ENCODE measurements at regions not wholly inside any gene's neighbourhood (a gene's known extent, or its start where the extent isn't known, plus 50 kb on each side); places are given as distances from the start of the nearest gene placed in this dataset.

DNA sequence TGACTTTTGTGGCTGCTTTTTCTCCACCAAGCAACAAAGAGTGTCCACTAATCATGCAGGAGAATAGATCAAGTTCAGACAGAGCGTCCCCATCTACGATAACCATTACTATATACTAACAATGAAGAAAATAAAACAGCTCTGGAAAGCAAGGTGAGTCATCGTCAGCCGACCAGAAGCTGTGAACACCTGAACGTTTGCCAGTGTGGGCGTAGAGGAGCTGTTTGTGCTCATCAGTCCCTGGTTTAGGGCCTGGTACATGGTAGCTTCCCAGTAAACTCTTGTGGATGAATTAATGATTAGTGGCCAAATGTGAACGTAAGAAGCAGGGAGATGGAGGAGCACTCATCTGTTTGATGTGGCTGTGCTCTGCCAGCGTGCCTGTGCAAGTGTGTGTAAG is 180.7 kb downstream of the EVX1 start:
- Histone ChIP-seq H3K9me3 (ENCODE audit: low read depth) (no peaks in the 10 kb centered on the region), H3K36me3 (no peaks in the 10 kb centered on the region), H3K4me3 (no peak overlapping the region), H3K27me3 (no peaks in the 10 kb centered on the region), H3K4me1 (ENCODE audit: low read depth) (no peaks in the 10 kb centered on the region), H3K27ac (no peak overlapping the region)
- DNase-seq (ENCODE audit: low read depth in 1 of 2, low spot score in 1 of 2) = no peak
- TF ChIP-seq CTCF (IDR thresholded peaks at IDR 0.05; ENCODE audit: low read depth, low read length) = no peak

DNA sequence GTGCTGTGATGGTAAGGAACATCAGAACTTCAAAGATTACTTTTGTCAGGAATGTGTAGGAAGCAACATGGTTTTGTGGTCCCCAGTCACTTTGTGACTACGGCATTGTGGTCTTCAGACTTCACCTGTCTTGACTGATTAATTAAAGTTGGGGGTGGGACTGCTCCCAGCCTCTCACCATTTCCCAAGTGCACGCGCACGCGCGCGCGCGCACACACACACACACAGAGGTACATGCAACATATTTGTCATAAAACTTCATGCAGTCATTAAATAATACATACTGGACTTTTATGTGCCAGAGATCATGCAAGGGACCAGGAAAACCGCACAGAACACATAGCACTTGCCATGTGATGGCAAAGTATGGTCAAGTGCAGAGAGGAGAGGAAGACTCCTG is 181.2 kb downstream of the EVX1 start:
- Histone ChIP-seq H3K27ac (no peak overlapping the region), H3K4me3 (no peak overlapping the region), H3K36me3 (no peaks in the 10 kb centered on the region), H3K27me3 (no peaks in the 10 kb centered on the region), H3K9me3 (ENCODE audit: low read depth) (no peaks in the 10 kb centered on the region), H3K4me1 (ENCODE audit: low read depth) (no peaks in the 10 kb centered on the region)
- DNase-seq (ENCODE audit: low read depth in 1 of 2, low spot score in 1 of 2) = no peak
- TF ChIP-seq CTCF (IDR thresholded peaks at IDR 0.05; ENCODE audit: low read depth, low read length) = no peak

DNA sequence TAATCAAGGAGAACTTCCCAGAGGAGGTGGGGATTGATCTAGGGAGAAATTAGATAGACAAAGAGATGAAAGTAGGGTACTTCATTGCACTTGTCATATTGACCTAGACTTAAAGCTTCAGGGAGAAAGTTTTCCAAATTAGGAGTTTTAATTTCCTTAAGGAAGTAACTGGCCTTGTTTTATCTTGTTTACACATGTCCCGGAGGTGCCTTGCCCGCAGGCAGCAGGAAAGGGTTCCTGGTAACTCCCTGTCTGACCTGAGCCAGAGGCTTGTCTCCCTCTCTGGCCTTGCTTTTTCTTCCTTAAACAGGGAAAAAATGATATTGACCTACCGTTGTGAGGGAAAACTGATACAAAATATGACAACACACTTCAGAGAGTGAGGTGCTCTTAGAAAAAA is 181.6 kb downstream of the EVX1 start:
- no peaks in the 10 kb centered on the region for H3K27me3 ChIP-seq
- no peaks in the 10 kb centered on the region for H3K36me3 ChIP-seq
- H3K27ac ChIP-seq = no peak overlapping the region
- TF ChIP-seq CTCF (IDR thresholded peaks at IDR 0.05; ENCODE audit: low read depth, low read length) = no peak
- H3K4me1 ChIP-seq (ENCODE audit: low read depth) = no peaks in the 10 kb centered on the region
- no peak for DNase-seq (ENCODE audit: low read depth in 1 of 2, low spot score in 1 of 2)
- H3K4me3 ChIP-seq = no peak overlapping the region
- no peaks in the 10 kb centered on the region for H3K9me3 ChIP-seq (ENCODE audit: low read depth)

GRCh38 chr7:27424749-27425148 is 182.1 kb downstream of the EVX1 start:
- Histone ChIP-seq H3K27ac (no peak overlapping the region), H3K9me3 (ENCODE audit: low read depth) (no peaks in the 10 kb centered on the region), H3K4me3 (no peak overlapping the region), H3K4me1 (ENCODE audit: low read depth) (no peaks in the 10 kb centered on the region), H3K27me3 (no peaks in the 10 kb centered on the region), H3K36me3 (no peaks in the 10 kb centered on the region)
- DNase-seq (ENCODE audit: low read depth in 1 of 2, low spot score in 1 of 2) = no peak
- TF ChIP-seq CTCF (IDR thresholded peaks at IDR 0.05; ENCODE audit: low read depth, low read length) = no peak

DNA sequence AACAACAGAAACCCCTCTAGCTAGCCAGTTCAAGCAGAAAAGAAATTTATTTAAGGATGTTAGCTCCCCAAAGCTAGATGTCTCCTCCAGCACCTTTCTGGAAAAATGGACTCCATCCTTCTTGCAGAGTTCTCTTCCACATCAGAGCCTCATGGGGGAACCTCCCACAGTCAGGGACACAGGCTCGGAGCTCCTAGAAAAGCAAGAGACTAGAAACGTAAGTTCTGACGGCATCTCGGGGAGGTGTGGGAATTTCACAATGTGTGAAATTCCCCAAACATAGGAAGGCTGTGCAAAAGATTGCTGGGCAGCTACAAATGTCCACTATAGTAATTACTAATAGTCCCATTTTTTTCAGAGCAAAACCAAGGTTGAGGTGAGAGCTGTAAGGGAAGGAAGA is 184.8 kb downstream of the EVX1 start:
- Histone ChIP-seq H3K4me1 (ENCODE audit: low read depth) (no peaks in the 10 kb centered on the region), H3K9me3 (ENCODE audit: low read depth) (no peaks in the 10 kb centered on the region), H3K27ac (no peak overlapping the region), H3K36me3 (no peaks in the 10 kb centered on the region), H3K4me3 (no peak overlapping the region), H3K27me3 (no peaks in the 10 kb centered on the region)
- no peak for DNase-seq (ENCODE audit: low read depth in 1 of 2, low spot score in 1 of 2)
- TF ChIP-seq CTCF (IDR thresholded peaks at IDR 0.05; ENCODE audit: low read depth, low read length) = no peak

- Histone ChIP-seq H3K27me3 (no peaks in the 10 kb centered on the region), H3K4me3 (no peak overlapping the region), H3K36me3 (no peaks in the 10 kb centered on the region), H3K4me1 (ENCODE audit: low read depth) (no peaks in the 10 kb centered on the region), H3K9me3 (ENCODE audit: low read depth) (no peaks in the 10 kb centered on the region), H3K27ac (no peak overlapping the region)
- no peak for DNase-seq (ENCODE audit: low read depth in 1 of 2, low spot score in 1 of 2)
- no peak for TF ChIP-seq CTCF (IDR thresholded peaks at IDR 0.05; ENCODE audit: low read depth, low read length)
These were observed 187.5 kb downstream of the EVX1 start for GRCh38 chr7:27430105-27430504.
